Neural progenitor cell (in vitro differentiated cells): ENCODE measurements at regions not wholly inside any gene's neighbourhood (a gene's known extent, or its start where the extent isn't known, plus 50 kb on each side); places are given as distances from the start of the nearest gene placed in this dataset.

Experiments
- EZH2 ChIP-seq: fragments of 200-600 bp; sonication (generic); IDR thresholded peaks from 2 replicates; pipeline ENCODE4 v1.6.1; 2017; ENCODE audit warnings: antibody characterized with exemption, mild to moderate bottlenecking, moderate library complexity
- EZH2phosphoT487 ChIP-seq: fragments of 200-600 bp; sonication (generic); IDR thresholded peaks from 2 replicates; pipeline ENCODE4 v1.6.1; 2017; ENCODE audit warnings: antibody characterized with exemption
- TF ChIP-seq, protein P1 (sequence below): fragments of 200-600 bp; sonication (generic); IDR thresholded peaks from 2 replicates; pipeline ENCODE4 v1.5.1; 2017; ENCODE audit warnings: antibody characterized with exemption, mild to moderate bottlenecking

DNA sequence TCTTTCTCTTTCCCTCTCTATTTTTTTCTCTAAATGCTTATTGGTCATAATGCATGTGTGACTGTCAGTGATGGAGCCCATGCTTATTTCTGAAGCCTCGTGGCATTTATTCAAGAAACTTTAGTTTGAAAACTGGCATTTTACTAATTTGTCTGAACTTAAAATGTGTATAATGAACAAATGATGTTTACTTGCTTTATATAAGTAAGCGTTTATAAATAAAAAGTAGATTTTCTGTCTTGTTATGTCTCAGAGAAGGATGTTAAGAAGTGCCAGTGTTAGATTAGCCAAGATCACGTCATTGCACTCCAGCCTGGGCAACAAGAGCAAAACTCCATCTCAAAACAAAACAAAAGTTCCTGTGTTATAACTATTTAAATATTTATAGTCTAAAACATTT, 1568.1 kb downstream of the EFNB2 start:
- TF ChIP-seq, protein P1, sequence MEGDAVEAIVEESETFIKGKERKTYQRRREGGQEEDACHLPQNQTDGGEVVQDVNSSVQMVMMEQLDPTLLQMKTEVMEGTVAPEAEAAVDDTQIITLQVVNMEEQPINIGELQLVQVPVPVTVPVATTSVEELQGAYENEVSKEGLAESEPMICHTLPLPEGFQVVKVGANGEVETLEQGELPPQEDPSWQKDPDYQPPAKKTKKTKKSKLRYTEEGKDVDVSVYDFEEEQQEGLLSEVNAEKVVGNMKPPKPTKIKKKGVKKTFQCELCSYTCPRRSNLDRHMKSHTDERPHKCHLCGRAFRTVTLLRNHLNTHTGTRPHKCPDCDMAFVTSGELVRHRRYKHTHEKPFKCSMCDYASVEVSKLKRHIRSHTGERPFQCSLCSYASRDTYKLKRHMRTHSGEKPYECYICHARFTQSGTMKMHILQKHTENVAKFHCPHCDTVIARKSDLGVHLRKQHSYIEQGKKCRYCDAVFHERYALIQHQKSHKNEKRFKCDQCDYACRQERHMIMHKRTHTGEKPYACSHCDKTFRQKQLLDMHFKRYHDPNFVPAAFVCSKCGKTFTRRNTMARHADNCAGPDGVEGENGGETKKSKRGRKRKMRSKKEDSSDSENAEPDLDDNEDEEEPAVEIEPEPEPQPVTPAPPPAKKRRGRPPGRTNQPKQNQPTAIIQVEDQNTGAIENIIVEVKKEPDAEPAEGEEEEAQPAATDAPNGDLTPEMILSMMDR: no peak
- TF ChIP-seq EZH2phosphoT487 (no peak), EZH2 (no peak)
